Fibroblast of lung (primary cell): ENCODE measurements at regions not wholly inside any gene's neighbourhood (a gene's known extent, or its start where the extent isn't known, plus 50 kb on each side); places are given as distances from the start of the nearest gene placed in this dataset.
A peak's percentile ranks its signal among the peaks of the same experiment; 100 is the strongest.

Experiments
- DNase-seq, 2 donors: peaks; one replicate each; pipeline versions ENCODE4 v3.0.0 to v3.0.0-alpha.2; 2010; ENCODE audit warnings: low read depth in 2 of 2
- H2AFZ ChIP-seq: 2 replicates; pipeline ENCODE4 v1.5.1; 2012; ENCODE audit warnings: low read length, control low read depth, inconsistent platforms
- H3K27ac ChIP-seq: 2 replicates; pipeline ENCODE4 v1.5.1; 2011; ENCODE audit warnings: low read length, control low read depth; ENCODE audit not compliant: insufficient read depth
- H3K27me3 ChIP-seq: 2 replicates; pipeline ENCODE4 v1.5.1; 2011; ENCODE audit warnings: mild to moderate bottlenecking, low read length; ENCODE audit not compliant: control insufficient read depth, insufficient read depth
- H3K36me3 ChIP-seq: 2 replicates; pipeline ENCODE4 v1.5.1; 2011; ENCODE audit warnings: low read length; ENCODE audit not compliant: control insufficient read depth, insufficient read depth
- H3K4me1 ChIP-seq: 2 replicates; pipeline ENCODE4 v1.5.1; 2011; ENCODE audit warnings: low read length; ENCODE audit not compliant: control insufficient read depth, insufficient read depth; ENCODE audit errors: extremely low read depth
- H3K4me2 ChIP-seq: 2 replicates; pipeline ENCODE4 v1.5.1; 2011; ENCODE audit warnings: low read length, control low read depth; ENCODE audit not compliant: insufficient read depth; ENCODE audit errors: extremely low read depth
- H3K4me3 ChIP-seq, 4 experiments: fragments of 200-600 bp in 1 of 4; sonication (generic) in 1 of 4; replicated peaks in 1 of 4; 2 replicates each; pipeline ENCODE4 v1.5.1; 2011 to 2016; ENCODE audit warnings: low read length in 4 of 4, low read depth in 3 of 4, mild to moderate bottlenecking in 3 of 4, control low read depth in 2 of 4, inconsistent platforms in 1 of 4, mixed read lengths in 1 of 4; ENCODE audit not compliant: insufficient read depth in 1 of 4; ENCODE audit errors: control extremely low read depth in 1 of 4
- H3K79me2 ChIP-seq: 2 replicates; pipeline ENCODE4 v1.5.1; 2012; ENCODE audit warnings: mild to moderate bottlenecking, low read length, inconsistent platforms; ENCODE audit not compliant: control insufficient read depth, insufficient read depth
- H3K9ac ChIP-seq: 2 replicates; pipeline ENCODE4 v1.5.1; 2011; ENCODE audit warnings: mild to moderate bottlenecking, low read length, control low read depth; ENCODE audit not compliant: insufficient read depth
- H3K9me3 ChIP-seq: 2 replicates; pipeline ENCODE4 v1.5.1; 2012; ENCODE audit warnings: low read depth, low read length; ENCODE audit not compliant: control insufficient read depth, insufficient read depth
- H4K20me1 ChIP-seq: 2 replicates; pipeline ENCODE4 v1.5.1; 2011; ENCODE audit warnings: low read length; ENCODE audit not compliant: control insufficient read depth, insufficient read depth; ENCODE audit errors: extremely low read depth
- CTCF ChIP-seq, 2 donors: IDR thresholded peaks in 1 of 2; conservative IDR thresholded peaks in 1 of 2; 1 replicate in 1 of 2; 2 replicates in 1 of 2; pipeline ENCODE4 v1.5.1; 2011 to 2012; ENCODE audit warnings: low read length in 2 of 2, control low read depth in 1 of 2, inconsistent platforms in 1 of 2, low read depth in 1 of 2, mild to moderate bottlenecking in 1 of 2
- EZH2 ChIP-seq: IDR thresholded peaks from 2 replicates; pipeline ENCODE4 v1.5.1; 2012; ENCODE audit warnings: low read length, control low read depth, mild to moderate bottlenecking; ENCODE audit errors: missing control alignments

DNA sequence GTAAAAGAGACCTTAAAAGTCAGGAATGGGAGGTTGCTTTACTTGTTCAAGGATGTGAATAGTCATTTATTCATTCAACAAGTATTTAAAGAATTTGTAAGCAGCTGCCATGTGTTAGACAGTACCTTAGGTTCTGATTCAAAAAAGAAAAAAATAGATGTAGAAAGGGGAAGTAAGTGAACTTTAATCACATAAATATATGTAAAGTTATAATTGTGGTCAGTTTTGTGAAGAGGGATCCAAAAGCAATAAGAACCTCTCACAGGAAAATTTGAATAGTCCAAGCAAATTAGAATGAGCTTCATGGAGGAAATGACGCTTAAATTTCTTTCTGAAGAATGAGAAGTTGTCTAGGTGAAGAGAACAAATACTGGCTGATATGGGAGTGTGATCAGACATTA lies 596.1 kb upstream of the CITED2 start:
- Histone ChIP-seq H3K36me3 (no peaks in the 10 kb centered on the region), H3K4me1 (peaks cover 5% of the 10 kb centered on the region), H3K79me2 (no peaks in the 10 kb centered on the region), H3K9ac (no peak overlapping the region), H4K20me1 (no peaks in the 10 kb centered on the region), H3K4me3 (no peak overlapping the region), H2AFZ (no peak overlapping the region), H3K4me2 (no peak overlapping the region), H3K27me3 (no peaks in the 10 kb centered on the region), H3K27ac (peak overlapping the region; percentile 9), H3K9me3 (no peaks in the 10 kb centered on the region)
- peak; percentile 41 to 82 for DNase-seq
- TF ChIP-seq CTCF (conservative IDR thresholded peaks at IDR 0.05 in 1 of 2, IDR thresholded peaks at IDR 0.05 in 1 of 2; ENCODE audit: low read depth in 1 of 2, low read length in 2 of 2) (no peak), EZH2 (no peak)

- no peaks in the 10 kb centered on the region for H3K79me2 ChIP-seq
- DNase-seq, result peak in 1 of 2 donors; percentile 52
- no peaks in the 10 kb centered on the region for H3K36me3 ChIP-seq
- no peaks in the 10 kb centered on the region for H4K20me1 ChIP-seq
- no peak overlapping the region for H3K4me3 ChIP-seq
- peaks cover 16% of the 10 kb centered on the region for H3K4me1 ChIP-seq
- no peaks in the 10 kb centered on the region for H3K9me3 ChIP-seq
- H3K4me2 ChIP-seq, result no peak overlapping the region
- no peak for TF ChIP-seq CTCF (conservative IDR thresholded peaks at IDR 0.05 in 1 of 2, IDR thresholded peaks at IDR 0.05 in 1 of 2; ENCODE audit: low read depth in 1 of 2, low read length in 2 of 2)
- TF ChIP-seq EZH2, result no peak
- H3K9ac ChIP-seq, result no peak overlapping the region
- H2AFZ ChIP-seq, result no peak overlapping the region
- no peaks in the 10 kb centered on the region for H3K27me3 ChIP-seq
- H3K27ac ChIP-seq, result no peak overlapping the region
Measured at GRCh38 chr6:139967497-139967896, 593.0 kb upstream of the CITED2 start.

DNA sequence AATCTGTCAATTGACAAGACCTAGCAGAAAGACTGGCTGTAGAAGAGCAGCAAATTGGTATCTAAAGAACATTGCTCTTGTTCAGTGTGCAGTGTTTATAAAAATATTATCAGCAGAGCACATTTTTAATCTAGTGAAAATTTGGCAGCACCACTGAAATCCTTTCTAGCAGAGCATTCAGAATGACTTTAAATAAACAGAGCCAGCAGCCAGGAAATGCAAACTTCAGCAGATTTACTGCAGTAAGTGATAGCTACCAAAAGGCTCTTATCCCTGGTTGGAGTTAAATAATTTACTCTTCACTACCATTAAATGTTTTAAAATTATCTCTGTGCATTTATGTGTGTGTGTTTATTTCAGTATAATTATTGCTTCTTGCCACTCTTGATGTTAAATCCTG lies 590.9 kb upstream of the CITED2 start:
- TF ChIP-seq EZH2 (no peak), CTCF (conservative IDR thresholded peaks at IDR 0.05 in 1 of 2, IDR thresholded peaks at IDR 0.05 in 1 of 2; ENCODE audit: low read depth in 1 of 2, low read length in 2 of 2) (no peak)

More for the DNA sequence above, 590.9 kb upstream of the CITED2 start:
- H3K36me3 ChIP-seq, result no peaks in the 10 kb centered on the region
- no peak overlapping the region for H3K4me3 ChIP-seq
- peaks cover 15% of the 10 kb centered on the region for H3K4me1 ChIP-seq
- H4K20me1 ChIP-seq, result no peaks in the 10 kb centered on the region
- peak overlapping the region; percentile 11 for H2AFZ ChIP-seq
- no peak overlapping the region for H3K27ac ChIP-seq
- no peaks in the 10 kb centered on the region for H3K27me3 ChIP-seq
- H3K79me2 ChIP-seq, result no peaks in the 10 kb centered on the region
- peak; percentile 63 to 81 for DNase-seq
- H3K4me2 ChIP-seq, result peak overlapping the region; percentile 48
- no peak overlapping the region for H3K9ac ChIP-seq
- H3K9me3 ChIP-seq, result no peaks in the 10 kb centered on the region
